SK-N-DZ (cell line): ENCODE measurements at regions not wholly inside any gene's neighbourhood (a gene's known extent, or its start where the extent isn't known, plus 50 kb on each side); places are given as distances from the start of the nearest gene placed in this dataset.

Source experiments
- DNase-seq: peaks from one replicate; pipeline ENCODE4 v3.0.0-alpha.2; 2015; ENCODE audit warnings: low spot score

DNA sequence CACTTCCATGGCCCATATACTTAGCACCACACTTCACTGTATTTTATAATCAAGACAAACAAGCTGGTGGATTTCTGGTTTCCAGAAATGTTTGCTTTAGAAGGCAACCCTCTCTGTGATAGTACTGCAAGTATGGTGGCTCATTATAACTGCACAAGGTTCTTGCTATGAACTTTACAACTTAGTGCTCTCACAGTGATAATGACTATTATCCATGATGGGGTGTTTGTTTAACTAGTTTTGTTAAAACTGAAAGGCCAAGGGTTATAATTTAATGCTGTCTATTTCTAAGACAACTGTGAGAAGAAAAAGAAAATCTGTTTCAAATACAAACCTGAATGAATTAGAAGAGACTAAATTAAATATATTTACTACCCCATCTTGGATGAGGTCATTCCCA, 903.2 kb downstream of the ADGRL2 start:
- DNase-seq: no peak

DNA sequence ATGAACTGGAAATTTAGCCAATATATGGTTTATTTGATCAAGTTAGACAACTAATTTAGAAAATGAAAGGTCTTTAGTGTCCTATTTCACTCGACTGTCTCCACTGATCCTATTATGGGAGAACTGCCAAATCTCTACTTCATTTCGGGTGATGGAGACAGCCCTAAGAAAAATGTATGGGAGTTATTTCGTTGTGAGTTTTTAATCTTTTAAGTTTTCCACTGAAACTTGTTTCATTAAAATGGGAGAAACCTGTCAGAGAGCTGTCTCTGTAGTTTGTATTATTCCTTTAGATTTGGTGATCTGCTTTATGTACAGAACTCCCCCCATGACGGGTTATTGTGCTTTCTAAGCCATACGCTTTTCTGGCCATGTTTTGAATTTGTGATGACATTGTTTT, 899.7 kb downstream of the ADGRL2 start:
- peak; percentile 83 for DNase-seq

DNA sequence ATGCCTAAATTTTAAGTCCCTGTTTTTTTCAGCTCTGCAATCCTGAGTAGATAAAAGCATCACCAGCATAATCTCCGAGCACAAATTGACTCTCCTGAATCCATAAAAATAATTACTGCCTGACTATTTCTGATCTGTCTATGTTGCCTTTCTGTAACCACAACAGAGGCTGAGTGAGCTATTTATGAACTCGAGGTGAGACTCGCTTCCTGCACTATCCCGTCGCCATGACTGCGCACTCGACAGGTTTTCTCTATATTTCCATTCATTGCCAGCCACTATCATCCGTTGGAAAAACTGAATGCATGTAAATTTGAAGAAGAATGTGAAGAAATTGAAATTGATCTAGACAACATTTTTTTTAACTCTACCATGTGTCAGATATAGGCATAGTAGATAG, 897.2 kb downstream of the ADGRL2 start:
- DNase-seq: no peak

DNA sequence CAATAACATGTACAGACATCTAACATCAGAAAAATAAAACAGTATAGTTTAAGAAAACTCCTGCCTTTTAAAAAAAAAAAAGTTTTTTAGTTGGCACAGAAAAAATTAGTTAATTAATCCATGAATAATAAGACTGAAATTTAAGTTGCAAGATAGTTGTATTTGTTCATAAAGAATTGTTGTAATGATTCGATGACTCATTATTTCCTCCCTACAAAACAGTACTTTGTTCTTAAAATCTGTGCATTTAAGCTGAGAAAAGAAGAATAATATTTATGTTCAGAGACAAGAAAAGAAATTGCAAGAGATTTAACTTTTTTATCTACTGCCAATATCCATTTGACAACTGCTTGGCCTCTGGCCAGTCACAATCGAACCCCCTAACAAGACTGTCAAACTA, 894.7 kb downstream of the ADGRL2 start:
- DNase-seq: no peak

DNA sequence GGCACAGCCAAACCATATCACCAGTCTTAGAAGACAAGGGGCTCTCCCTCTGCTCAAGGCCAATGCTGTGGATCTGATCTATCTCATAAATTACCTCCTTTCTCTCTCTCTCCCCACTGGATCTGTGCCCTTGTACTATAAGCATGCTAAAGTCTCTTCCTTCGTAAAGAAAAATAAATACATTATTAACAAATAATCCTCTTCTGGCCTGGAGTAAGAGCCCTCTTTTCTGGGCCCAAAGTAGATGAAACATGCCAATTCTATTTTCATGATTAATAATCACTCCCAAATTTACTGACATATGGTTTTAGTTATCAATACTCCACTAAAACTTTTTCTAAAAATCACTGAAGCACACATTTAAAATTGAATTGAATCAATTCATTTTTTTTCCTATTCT, 889.7 kb downstream of the ADGRL2 start:
- no peak for DNase-seq

DNA sequence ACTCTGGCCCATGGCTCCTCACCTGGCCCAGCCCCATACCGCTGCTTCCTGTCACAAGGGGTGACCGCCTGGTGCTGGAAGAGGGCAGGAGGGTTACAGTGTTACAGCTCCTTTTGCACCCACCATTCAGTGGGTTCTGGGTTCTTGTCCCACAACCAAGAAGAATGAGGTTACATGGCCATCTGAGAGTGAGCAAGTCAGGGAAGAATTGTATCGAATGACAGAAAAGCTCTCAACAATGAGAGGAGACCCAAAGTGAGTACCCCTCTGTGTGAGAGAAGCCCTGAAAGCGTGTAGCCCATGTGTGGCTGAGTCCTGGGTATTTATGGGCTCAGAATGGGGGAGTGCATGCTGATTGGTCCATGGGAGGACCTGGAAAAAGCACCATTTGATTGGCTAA, 888.5 kb downstream of the ADGRL2 start:
- DNase-seq: no peak

DNA sequence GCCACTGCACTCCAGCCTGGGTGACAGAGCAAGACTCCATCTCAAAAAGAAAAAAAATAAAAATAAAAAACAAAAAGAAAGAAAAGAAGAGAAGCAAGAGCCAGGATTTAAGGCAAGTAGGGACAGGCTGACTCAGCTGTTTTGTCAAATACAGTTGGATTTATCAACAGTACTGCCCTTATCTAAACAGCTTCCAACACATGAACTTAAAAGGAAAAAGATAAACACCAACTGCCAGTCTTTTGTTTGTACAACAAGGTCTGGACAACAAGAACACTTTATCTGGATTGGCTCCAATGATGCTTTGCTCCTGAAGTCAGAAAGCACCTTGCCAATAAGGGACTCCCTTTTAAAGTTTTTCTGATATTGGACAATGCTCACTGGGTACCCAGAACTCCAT, 886.0 kb downstream of the ADGRL2 start:
- no peak for DNase-seq

DNA sequence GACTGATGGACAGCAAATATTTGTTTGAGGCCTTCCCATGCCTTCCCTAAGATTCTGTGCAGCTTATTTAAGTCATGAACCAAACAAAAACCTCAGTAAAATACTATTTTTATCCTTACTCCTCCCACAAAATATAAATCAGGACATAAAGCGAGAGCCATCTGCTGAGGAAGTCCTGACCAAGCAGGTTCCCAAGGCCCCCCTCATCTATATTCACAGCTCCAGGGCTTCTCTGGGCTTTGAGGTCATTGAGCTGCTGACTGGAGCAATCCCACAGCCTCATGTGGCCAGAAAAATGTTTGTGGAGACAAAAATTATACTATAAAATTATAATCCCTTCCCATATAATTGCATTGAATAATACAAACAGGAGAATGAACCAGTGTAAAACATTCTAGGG, 846.2 kb downstream of the ADGRL2 start:
- no peak for DNase-seq

DNA sequence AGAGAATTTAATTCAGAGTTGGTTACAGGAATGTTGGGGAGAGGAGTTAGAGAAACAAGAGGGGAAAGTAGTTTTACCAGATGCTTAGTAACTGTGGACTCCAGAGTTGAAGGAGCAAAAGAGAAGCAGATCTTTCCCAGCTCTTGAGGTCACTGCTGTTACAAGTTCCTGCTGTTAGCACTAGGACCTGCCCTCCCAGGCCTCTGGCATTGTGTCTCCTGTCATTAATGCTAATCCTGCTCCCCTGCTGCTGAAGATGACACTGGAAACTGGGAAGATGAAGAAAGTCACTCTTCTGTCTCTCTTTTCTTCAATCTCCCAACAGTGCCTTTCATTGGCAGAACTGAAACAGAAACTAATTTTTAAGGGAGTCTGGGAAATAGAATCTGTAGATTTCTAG, 845.6 kb downstream of the ADGRL2 start:
- no peak for DNase-seq

DNA sequence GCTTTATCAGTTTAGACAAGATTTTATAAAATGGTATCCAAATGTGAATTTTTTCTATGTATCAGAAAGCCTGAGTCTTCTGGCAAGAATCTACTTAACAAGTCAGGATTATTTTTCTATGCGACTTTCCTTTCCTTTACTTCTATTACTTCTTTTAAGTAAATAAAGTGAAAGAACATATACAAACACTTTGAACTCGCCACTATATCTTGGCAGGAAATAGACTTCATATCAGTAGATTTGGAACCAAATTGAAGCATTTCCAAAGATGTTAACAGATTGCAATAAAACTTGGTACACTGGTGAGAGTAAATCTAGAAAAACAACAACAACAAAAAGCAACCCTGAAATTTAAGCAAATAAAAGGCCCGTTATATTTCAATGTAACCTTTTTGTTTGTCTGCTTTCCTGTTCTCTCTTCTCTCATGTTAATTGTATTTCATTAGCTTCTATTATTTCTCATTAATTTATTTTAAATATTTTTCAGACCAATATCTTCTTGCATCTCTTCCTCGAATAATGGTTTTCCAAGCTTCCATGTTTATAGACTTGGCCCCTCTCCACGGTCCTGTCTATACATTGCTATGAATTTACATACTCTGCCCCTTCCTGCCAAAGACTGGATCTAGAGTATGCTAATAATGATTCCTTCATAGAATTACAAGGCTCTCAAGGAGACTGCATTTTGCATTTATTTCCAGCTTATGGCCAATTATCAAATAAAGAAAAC, 843.6 kb downstream of the ADGRL2 start:
- DNase-seq: no peak

DNA sequence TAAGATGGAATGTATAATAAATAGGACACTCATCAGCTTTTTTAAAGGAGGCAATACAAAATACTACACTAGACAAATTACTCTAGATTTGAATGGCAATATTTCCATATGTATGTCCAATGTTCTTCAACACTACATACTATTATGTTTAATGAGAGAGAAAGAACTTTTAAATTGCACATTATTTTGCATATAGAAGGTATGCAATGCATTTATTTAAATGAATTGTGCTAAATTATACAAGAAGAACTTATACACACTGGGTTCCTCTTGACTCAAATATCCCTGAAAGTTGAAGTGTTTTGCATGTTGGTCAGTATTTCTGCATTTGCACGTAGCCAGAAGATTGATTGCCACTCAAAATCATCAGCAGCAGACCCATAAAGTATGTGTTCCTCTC, 839.6 kb downstream of the ADGRL2 start:
- DNase-seq: no peak

DNA sequence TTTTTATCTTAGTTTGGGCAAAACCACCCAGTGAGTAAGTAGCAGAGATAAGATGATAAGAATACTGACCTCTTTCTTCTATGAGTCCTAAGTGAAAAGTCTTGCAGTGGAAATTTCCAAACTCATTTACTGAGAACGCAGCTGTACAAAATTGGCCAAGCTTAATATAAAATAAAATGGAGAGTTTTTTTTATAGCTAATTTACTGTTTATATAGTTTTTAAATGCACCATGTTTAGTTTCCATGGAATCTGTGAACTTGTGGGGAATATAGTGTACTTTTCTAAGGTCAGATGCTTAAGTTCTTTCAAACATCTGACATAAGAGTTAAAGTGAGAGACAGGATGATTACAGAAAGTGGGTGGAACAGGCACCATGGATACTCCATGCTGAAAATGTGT, 833.5 kb downstream of the ADGRL2 start:
- DNase-seq: no peak

DNA sequence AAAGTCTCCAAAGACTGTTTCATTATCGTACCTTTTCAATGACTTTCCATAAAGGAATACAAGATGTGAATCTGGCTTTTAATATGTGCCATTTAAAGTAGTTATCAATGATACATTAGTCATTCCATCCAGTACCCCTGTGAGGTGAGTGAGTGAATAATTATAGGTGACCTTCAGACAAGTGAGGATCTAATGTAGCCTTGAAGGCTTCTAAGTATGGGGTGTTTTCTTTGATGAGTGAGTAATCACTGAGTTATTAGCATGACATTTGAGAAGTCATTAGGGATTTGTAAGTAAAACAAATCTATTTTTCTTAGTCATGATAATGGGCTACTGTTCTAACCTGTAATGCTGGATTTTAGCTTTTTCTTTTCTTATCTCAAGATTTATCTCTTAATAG, 831.4 kb downstream of the ADGRL2 start:
- DNase-seq: no peak

DNA sequence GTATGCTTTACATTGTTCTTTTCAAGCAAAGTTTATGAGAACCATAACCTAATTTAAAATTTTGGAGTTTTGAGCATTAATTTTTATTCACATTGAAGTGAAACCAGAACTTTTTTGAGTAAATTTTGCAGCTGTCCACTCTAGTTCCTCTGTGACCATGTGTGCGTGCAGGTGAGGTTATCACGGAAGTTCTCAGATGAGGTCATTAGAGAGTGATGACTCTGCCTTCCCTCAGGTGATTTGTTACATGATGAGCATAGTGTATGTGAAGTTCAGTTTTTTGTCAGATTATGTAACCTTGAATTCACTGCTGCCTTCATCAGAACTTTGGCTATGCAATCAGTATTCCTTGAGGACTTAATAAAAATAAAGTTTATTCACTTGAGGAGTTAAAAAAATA, 828.2 kb downstream of the ADGRL2 start:
- no peak for DNase-seq

DNA sequence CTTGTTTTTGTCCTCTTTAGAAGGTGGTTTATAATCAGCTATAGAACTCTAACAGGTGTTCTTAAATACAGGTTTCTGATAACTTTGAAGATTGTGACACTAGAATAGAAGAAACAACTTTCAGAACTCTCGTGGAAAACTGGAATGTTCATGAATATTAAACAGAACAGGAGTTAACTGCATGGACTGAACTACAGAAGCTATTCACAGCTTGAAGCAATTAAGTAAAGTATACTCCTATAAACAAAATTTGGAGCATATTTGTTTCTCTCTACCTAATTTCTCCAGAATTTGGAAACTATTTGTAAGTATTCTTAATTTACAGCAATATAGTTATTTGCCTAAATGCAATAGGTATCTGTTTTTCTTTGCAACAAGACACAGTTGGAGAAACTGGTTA, 824.8 kb downstream of the ADGRL2 start:
- peak; percentile 4 for DNase-seq

DNA sequence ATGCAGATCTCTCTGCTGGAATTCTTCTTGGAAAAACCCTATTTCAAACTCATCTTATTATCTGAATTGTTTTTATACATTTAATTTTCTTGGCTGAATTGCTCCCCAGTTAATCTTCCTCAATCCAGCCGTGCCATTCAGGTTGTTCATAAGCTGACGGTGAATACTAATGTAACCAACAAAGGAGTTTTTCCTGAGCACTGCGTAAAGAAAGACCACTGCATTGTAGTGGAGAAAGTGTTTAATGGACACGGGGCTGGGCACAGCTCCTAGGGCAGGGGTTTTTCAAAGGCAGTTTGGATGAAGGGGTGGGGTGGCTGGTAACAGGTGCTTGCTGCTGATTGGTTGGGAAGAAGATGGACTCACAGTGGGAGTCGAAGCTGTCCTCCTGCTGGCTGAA, 820.3 kb downstream of the ADGRL2 start:
- DNase-seq: no peak

DNA sequence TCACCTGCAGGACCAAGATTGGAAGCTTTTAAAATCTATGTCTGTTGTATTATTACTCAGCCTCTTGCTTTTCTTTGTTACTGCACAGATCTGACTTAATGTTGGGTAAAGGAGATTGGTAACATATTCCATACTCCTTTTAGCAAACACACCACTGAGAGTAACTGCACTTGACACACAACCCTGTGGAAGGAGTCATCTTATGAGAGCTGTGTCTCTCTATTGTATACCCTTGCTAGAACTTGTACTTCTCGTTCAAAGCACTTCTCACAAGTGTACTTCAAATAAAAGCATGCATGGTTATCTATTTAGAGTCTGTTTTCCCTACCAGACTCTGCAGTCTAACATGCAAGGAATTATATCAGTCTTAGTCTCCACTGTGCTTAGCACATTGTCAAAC, 813.4 kb downstream of the ADGRL2 start:
- DNase-seq: no peak

DNA sequence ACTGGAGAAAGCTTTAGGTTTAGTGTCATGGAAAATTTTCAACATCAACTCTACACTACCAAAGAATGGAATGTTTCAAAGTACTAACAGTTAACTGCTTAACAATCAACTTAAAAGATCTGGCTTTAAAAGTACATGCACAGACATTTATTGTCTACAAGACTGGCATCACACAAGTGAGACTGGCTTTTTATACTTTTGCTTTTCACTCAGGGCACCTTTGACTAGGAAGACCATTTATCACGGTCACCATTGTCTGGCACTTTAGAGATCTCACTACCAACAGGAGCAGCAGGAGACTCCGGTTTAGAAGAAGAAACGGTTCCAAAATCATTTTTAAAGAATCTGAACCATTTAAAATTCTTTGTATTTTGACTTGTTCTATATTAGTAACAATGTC, 812.3 kb downstream of the ADGRL2 start:
- DNase-seq: no peak

DNA sequence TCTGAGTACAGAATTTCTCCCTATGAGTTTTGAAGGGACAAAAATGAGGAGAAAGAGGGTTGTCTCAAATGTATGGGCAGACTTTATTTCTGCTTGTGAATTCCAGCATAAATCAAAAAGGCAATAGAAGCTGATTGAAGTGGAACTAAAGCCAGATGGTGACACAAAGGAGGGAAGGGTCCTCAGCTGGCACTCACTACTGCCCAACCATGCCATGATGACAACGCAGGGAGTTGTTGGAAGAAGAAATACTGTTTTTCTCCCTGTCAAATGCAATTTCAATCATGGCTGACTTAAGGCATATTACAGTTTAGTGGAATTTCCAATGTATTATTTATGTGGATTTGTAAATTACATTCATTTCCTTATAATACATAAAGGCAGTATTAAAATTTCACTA, 805.8 kb downstream of the ADGRL2 start:
- no peak for DNase-seq

DNA sequence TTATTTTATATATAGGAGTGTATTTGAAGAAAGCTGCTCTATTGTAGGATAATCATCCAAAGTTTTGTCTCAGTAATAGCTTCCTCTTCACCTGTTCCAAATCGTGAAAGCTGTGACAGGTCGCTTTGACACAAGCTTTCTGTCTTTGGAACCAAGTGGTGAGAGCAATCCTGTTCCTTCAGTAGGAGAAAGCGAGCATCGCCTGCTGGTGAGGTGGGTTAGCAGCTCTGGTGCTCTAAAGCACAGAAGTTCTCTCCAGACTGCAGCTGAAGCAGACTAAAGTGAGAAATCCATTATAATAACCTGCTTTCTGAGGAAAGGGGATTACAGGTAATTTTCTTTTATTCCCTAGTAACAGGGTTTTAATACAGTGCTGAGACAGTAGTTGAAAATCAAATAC, 803.8 kb downstream of the ADGRL2 start:
- no peak for DNase-seq

DNA sequence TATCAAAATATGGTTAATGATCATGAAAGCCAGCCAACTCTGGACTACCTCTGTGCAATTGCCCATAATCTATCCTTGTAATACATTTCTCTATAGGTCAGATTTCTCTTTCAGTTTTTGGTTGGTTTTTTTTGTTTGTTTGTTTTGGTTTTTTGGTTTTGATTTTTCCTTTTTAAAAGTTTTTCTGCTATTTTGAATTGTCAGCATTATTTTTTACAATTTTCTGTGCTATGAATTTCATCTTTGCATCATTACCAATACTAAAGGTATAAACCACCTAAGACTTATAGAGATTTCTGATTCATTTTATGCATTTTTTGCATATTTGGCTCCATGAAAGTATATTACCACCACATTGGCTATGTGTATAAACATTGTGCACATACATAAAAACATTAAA, 799.6 kb downstream of the ADGRL2 start:
- no peak for DNase-seq

DNA sequence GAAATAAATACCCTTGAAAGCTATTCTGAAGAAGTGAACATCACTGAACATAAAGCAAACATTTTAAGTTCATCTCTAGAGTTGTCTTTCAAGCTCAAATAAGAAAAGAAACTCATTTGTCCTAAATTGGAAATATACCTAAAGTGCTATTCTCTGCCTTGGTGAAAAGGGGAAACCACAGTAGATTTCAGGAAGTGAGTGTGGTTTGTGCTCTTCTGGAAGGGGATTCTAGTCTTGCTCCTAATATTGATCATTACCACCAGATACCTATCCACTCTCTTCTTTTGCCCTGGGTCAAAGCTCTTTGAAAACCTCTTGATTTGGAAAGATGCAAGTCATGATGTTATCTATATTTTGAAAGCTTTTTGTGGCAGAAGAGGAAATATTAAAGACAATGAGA, 798.1 kb downstream of the ADGRL2 start:
- DNase-seq: no peak

DNA sequence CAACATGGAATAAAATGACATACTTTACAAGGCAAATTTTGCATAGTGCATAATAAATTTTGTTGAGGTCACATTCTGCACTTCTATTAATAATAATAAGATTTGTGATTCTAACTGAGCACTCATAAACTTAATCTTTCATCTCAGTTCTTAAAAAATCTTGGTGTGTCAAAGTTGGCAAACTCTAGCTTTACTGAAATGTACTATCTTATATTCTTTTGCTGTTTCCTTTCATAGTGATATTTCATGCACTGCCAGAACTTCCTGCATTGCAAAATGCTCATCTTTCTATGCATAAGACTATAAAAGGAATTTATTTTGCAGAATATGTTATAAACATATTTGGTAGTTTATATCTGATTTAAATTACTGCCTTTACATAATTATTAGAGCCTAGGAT, 797.6 kb downstream of the ADGRL2 start:
- DNase-seq: no peak

DNA sequence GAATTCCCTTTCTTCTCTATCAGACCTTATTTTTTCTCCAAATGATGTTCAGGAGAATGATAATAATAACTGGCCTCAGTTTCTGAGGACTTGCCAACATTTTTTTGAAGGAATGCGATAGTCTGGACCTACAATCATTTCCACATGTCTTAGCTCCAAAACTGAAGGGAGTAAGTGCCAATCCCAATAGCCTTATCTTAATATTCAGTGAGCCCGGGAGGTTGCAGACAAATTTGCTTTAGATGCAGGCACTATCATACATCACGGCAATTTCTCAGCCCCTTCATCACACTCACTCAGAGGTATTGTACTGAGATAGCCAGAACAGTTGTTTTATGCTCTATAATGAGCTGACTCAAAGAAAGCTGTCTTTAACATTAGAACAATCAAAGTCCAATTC, 796.9 kb downstream of the ADGRL2 start:
- no peak for DNase-seq
